Activated naive CD4-positive, alpha-beta T cell treated with anti-CD3 and anti-CD28 coated beads, Interleukin-2, amount 10 ng/mL, durations not matched to agents 7 days and 5 days (primary cell): ENCODE measurements at regions not wholly inside any gene's neighbourhood (a gene's known extent, or its start where the extent isn't known, plus 50 kb on each side); places are given as distances from the start of the nearest gene placed in this dataset.
"Not testable (repeated sequence)": the region's sequence is repeated elsewhere in the genome, so short reads cannot be mapped to it uniquely, and the experiment has no call there.

Experiments used
- CTCF ChIA-PET: fragments of 350-600 bp; sonication (Branson Sonifier 250); formaldehyde crosslinking; loops from one replicate; lab custom pipeline; 2021; ENCODE audit warnings: antibody characterized with exemption; lab: Charles Lee
- DNase-seq: peaks from one replicate; pipeline ENCODE4 v3.0.0-alpha.2; 2020
- H3K27ac Mint-ChIP-seq: one replicate; pipeline ENCODE4 v1.8.0; 2021; ENCODE audit warnings: mild to moderate bottlenecking, moderate library complexity, mixed read lengths
- H3K27me3 Mint-ChIP-seq: one replicate; pipeline ENCODE4 v1.8.0; 2021; ENCODE audit warnings: mild to moderate bottlenecking, mixed read lengths
- H3K36me3 Mint-ChIP-seq: one replicate; pipeline ENCODE4 v1.8.0; 2021; ENCODE audit warnings: mixed read lengths
- H3K4me1 Mint-ChIP-seq: one replicate; pipeline ENCODE4 v1.8.0; 2021; ENCODE audit warnings: mixed read lengths
- H3K4me3 Mint-ChIP-seq: one replicate; pipeline ENCODE4 v1.8.0; 2021; ENCODE audit warnings: mild to moderate bottlenecking, moderate library complexity, mixed read lengths
- H3K9me3 Mint-ChIP-seq: one replicate; pipeline ENCODE4 v1.8.0; 2021; ENCODE audit warnings: mixed read lengths

DNA sequence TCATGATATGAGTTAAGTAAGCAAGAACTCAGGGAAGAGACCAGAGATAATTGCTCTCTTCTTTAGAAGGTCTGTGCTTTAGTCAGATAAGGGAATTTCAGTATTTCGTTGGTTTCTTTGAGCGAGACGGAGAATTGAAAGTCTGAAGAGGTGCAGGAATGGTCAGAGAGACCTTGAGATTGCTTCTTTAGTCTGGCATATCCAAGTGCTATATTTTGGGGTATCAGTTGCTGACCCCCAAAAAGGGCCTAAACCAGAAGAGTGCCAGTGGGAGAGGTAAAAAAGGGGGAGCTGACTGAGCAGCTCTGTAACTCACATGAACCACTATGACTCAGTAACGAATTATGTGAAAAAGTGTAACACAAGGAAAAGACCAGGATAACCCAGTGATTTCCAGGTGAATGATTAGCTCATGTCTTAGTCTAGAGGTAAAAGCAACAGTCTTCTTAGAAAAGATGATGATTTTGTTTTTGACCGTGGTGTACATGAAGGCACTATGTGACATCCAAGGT lies 932.9 kb downstream of the TDRD15 start:
- H3K27me3 Mint-ChIP-seq, result no peaks in the 10 kb centered on the region
- no peak overlapping the region for H3K4me3 Mint-ChIP-seq
- no peak for DNase-seq
- no peaks in the 10 kb centered on the region for H3K36me3 Mint-ChIP-seq
- H3K27ac Mint-ChIP-seq, result no peak overlapping the region
- no peaks in the 10 kb centered on the region for H3K4me1 Mint-ChIP-seq
- CTCF ChIA-PET, result no interaction called here
- H3K9me3 Mint-ChIP-seq, result peaks cover 3% of the 10 kb centered on the region

DNA sequence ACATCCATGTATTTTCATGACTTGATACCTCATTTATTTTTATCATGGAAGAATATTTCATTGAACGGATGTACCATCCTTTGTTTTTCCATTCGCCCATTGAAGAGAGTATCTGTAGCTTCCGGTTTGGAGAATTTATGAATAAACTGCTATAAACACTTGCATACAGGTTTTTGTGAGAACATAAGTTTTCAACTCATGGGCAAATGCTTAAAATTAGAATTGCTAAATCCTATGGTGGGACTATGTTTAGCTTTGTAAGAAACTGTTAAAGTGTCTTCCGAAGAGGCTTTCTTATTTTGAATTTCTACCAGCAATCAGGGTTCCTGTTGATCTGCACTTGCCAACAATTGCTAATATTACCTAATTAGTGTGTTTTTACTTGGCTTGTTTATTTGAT lies 938.9 kb downstream of the TDRD15 start:
- Mint-ChIP-seq H3K9me3 (peaks cover 2% of the 10 kb centered on the region), H3K36me3 (no peaks in the 10 kb centered on the region), H3K4me3 (no peak overlapping the region), H3K27ac (no peak overlapping the region), H3K4me1 (no peaks in the 10 kb centered on the region), H3K27me3 (no peaks in the 10 kb centered on the region)
- no peak for DNase-seq
- CTCF ChIA-PET, result no interaction called here

DNA sequence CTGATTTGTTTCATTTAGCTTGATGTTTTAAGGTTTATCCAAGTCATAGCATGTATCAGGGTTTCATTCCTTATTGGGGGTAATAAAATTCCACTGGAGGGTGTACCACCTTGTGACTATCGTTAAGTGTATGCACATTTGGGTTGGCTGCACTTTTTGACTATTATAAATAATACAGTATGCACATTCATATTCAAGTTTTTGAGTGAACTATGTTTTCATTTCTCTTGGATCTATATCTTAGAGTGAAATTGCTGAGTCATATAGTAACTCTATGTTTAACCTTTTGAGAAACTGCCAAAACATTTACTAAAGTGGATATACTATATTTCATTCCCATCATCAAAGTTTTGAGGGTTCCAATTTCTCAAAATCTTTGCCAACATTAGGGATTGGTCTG lies 952.7 kb downstream of the TDRD15 start:
- DNase-seq, result no peak
- Mint-ChIP-seq H3K4me3 (no peak overlapping the region), H3K9me3 (peaks cover 14% of the 10 kb centered on the region), H3K36me3 (no peaks in the 10 kb centered on the region), H3K4me1 (no peaks in the 10 kb centered on the region), H3K27me3 (no peaks in the 10 kb centered on the region), H3K27ac (no peak overlapping the region)
- CTCF ChIA-PET, result no interaction called here

GRCh38 chr2:22078701-22079100 lies 954.9 kb downstream of the TDRD15 start:
- Mint-ChIP-seq H3K4me3 (no peak overlapping the region), H3K36me3 (no peaks in the 10 kb centered on the region), H3K9me3 (peaks cover 8% of the 10 kb centered on the region), H3K4me1 (no peaks in the 10 kb centered on the region), H3K27me3 (no peaks in the 10 kb centered on the region), H3K27ac (no peak overlapping the region)
- DNase-seq, result no peak
- CTCF ChIA-PET, result no interaction called here

GRCh38 chr2:22079583-22079982 lies 955.8 kb downstream of the TDRD15 start:
- H3K27me3 Mint-ChIP-seq, result no peaks in the 10 kb centered on the region
- H3K36me3 Mint-ChIP-seq, result no peaks in the 10 kb centered on the region
- no peak for DNase-seq
- CTCF ChIA-PET, result no interaction called here
- H3K9me3 Mint-ChIP-seq, result peaks cover 8% of the 10 kb centered on the region
- H3K4me3 Mint-ChIP-seq, result no peak overlapping the region
- no peaks in the 10 kb centered on the region for H3K4me1 Mint-ChIP-seq
- no peak overlapping the region for H3K27ac Mint-ChIP-seq

- no peak overlapping the region for H3K27ac Mint-ChIP-seq
- H3K9me3 Mint-ChIP-seq, result peaks cover 4% of the 10 kb centered on the region
- H3K36me3 Mint-ChIP-seq, result no peaks in the 10 kb centered on the region
- no peaks in the 10 kb centered on the region for H3K4me1 Mint-ChIP-seq
- H3K4me3 Mint-ChIP-seq, result no peak overlapping the region
- CTCF ChIA-PET, result no interaction called here
- no peaks in the 10 kb centered on the region for H3K27me3 Mint-ChIP-seq
- DNase-seq, result no peak
Measured at GRCh38 chr2:22086726-22087125, 963.0 kb downstream of the TDRD15 start.

DNA sequence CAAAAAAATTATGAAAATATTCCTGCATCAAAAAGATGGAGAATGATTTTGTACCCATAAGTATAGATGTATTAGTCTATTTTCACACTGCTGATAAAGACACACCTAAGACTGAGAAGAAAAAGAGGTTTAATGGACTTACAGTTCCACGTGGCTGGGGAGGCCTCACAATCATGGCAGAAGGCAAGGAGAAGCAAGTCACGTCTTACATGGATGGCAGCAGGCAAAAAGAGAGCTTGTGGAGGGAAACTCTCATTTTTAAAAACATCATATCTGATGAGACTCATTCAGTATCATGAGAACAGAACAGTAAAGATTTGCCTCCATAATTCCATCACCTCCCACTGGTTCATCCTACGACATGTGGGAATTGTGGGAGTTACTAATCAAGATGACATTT lies 979.8 kb downstream of the TDRD15 start:
- H3K4me1 Mint-ChIP-seq, CTCF ChIA-PET, H3K4me3 Mint-ChIP-seq, DNase-seq, H3K27me3 Mint-ChIP-seq, H3K9me3 Mint-ChIP-seq, H3K36me3 Mint-ChIP-seq, H3K27ac Mint-ChIP-seq: not testable (repeated sequence)

GRCh38 chr2:22110244-22110651 lies 986.5 kb downstream of the TDRD15 start:
- Mint-ChIP-seq H3K4me1 (no peaks in the 10 kb centered on the region), H3K36me3 (no peaks in the 10 kb centered on the region), H3K27ac (no peak overlapping the region), H3K27me3 (no peaks in the 10 kb centered on the region), H3K9me3 (peaks cover 10% of the 10 kb centered on the region), H3K4me3 (no peak overlapping the region)
- no peak for DNase-seq
- CTCF ChIA-PET, result no interaction called here

- CTCF ChIA-PET, result no interaction called here
- peaks cover 16% of the 10 kb centered on the region for H3K9me3 Mint-ChIP-seq
- H3K27ac Mint-ChIP-seq, result no peak overlapping the region
- H3K4me3 Mint-ChIP-seq, result no peak overlapping the region
- H3K27me3 Mint-ChIP-seq, result no peaks in the 10 kb centered on the region
- H3K4me1 Mint-ChIP-seq, result no peaks in the 10 kb centered on the region
- DNase-seq, result no peak
- no peaks in the 10 kb centered on the region for H3K36me3 Mint-ChIP-seq
Measured at GRCh38 chr2:22124003-22124402, 1000.2 kb downstream of the TDRD15 start.

- Mint-ChIP-seq H3K27ac (no peak overlapping the region), H3K4me1 (no peaks in the 10 kb centered on the region), H3K9me3 (peaks cover 16% of the 10 kb centered on the region), H3K27me3 (no peaks in the 10 kb centered on the region), H3K4me3 (no peak overlapping the region), H3K36me3 (no peaks in the 10 kb centered on the region)
- CTCF ChIA-PET, result no interaction called here
- DNase-seq, result no peak
Measured at GRCh38 chr2:22126106-22126505, 1002.3 kb downstream of the TDRD15 start.

DNA sequence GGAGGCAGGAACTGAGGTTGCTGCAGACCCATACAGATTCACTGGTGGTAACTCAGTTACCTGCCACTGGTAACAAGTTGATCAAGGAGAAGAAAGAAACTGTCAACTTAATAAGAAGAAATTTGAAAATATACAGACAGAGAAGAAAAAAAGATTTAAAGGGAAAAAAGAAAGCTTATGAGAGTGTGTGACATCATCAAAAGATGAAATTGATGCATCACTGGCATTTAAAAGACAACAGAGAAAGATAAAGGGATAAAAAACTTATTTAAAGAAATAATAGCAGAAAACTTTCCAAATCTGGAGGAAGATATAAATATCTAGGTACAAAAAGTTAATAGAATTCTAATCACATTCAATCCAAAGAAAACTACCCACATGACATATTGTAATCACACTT lies 1003.2 kb downstream of the TDRD15 start:
- peaks cover 16% of the 10 kb centered on the region for H3K9me3 Mint-ChIP-seq
- no peaks in the 10 kb centered on the region for H3K36me3 Mint-ChIP-seq
- H3K4me1 Mint-ChIP-seq, result no peaks in the 10 kb centered on the region
- no peak overlapping the region for H3K27ac Mint-ChIP-seq
- CTCF ChIA-PET, result no interaction called here
- H3K27me3 Mint-ChIP-seq, result no peaks in the 10 kb centered on the region
- no peak overlapping the region for H3K4me3 Mint-ChIP-seq
- no peak for DNase-seq

DNA sequence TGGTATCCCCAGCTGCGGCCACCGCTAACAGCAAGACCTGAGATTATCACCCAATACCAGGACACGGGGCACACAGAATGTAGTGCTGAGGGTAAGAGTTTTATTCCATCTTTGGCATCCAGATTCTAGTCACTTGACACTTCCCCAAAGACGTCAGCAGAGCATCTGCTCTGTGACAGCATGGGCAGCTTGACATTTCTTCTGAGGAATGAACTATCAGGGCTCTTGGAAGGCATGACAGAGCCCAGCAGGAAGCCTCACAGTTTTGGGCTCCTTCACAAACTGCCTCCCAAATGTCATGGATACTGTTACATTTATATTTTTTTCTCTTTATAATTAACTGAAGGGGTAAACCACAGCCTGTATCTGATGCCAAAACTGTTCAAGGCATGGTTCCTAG lies 1010.7 kb downstream of the TDRD15 start:
- no peaks in the 10 kb centered on the region for H3K27me3 Mint-ChIP-seq
- peaks cover 7% of the 10 kb centered on the region for H3K9me3 Mint-ChIP-seq
- no peak overlapping the region for H3K4me3 Mint-ChIP-seq
- no peak overlapping the region for H3K27ac Mint-ChIP-seq
- no peaks in the 10 kb centered on the region for H3K36me3 Mint-ChIP-seq
- H3K4me1 Mint-ChIP-seq, result no peaks in the 10 kb centered on the region
- CTCF ChIA-PET, result no interaction called here
- no peak for DNase-seq

GRCh38 chr2:22136446-22136845 lies 1012.7 kb downstream of the TDRD15 start:
- H3K4me1 Mint-ChIP-seq, result no peaks in the 10 kb centered on the region
- H3K36me3 Mint-ChIP-seq, result no peaks in the 10 kb centered on the region

GRCh38 chr2:22143840-22144239 lies 1020.1 kb downstream of the TDRD15 start:
- Mint-ChIP-seq H3K4me3 (no peak overlapping the region), H3K9me3 (peaks cover 10% of the 10 kb centered on the region), H3K36me3 (no peaks in the 10 kb centered on the region), H3K4me1 (no peaks in the 10 kb centered on the region), H3K27ac (no peak overlapping the region), H3K27me3 (no peaks in the 10 kb centered on the region)
- CTCF ChIA-PET, result no interaction called here
- DNase-seq, result no peak

More at GRCh38 chr2:22136446-22136845, 1012.7 kb downstream of the TDRD15 start:
- no peak for DNase-seq
- H3K27ac Mint-ChIP-seq, result no peak overlapping the region
- CTCF ChIA-PET, result no interaction called here
- H3K27me3 Mint-ChIP-seq, result no peaks in the 10 kb centered on the region
- H3K9me3 Mint-ChIP-seq, result peaks cover 6% of the 10 kb centered on the region
- no peak overlapping the region for H3K4me3 Mint-ChIP-seq

- no peaks in the 10 kb centered on the region for H3K36me3 Mint-ChIP-seq
- H3K27me3 Mint-ChIP-seq, result no peaks in the 10 kb centered on the region
- no peaks in the 10 kb centered on the region for H3K4me1 Mint-ChIP-seq
- no peak for DNase-seq
- H3K27ac Mint-ChIP-seq, result no peak overlapping the region
- peaks cover 20% of the 10 kb centered on the region for H3K9me3 Mint-ChIP-seq
- CTCF ChIA-PET, result no interaction called here
- H3K4me3 Mint-ChIP-seq, result no peak overlapping the region
Measured at GRCh38 chr2:22153931-22154613, 1030.3 kb downstream of the TDRD15 start.
